NB4 (cell line): ENCODE measurements at regions not wholly inside any gene's neighbourhood (a gene's known extent, or its start where the extent isn't known, plus 50 kb on each side); places are given as distances from the start of the nearest gene placed in this dataset.

Source experiments
- CTCF ChIP-seq: IDR thresholded peaks from one replicate; pipeline ENCODE4 v1.5.1; 2012; ENCODE audit warnings: low read depth, low read length
- MAX ChIP-seq: IDR thresholded peaks from 2 replicates; pipeline ENCODE4 v1.6.1; 2011; ENCODE audit warnings: low read depth, low read length
- MYC ChIP-seq: IDR thresholded peaks from 2 replicates; pipeline ENCODE4 v1.6.1; 2011; ENCODE audit warnings: low read depth, low read length
- POLR2A ChIP-seq: IDR thresholded peaks from 2 replicates; pipeline ENCODE4 v1.6.1; 2011; ENCODE audit warnings: mild to moderate bottlenecking; ENCODE audit not compliant: insufficient read length; ENCODE audit errors: extremely low read depth

GRCh38 chr14:89056394-89056793, 231.9 kb downstream of the TTC8 start:
- TF ChIP-seq POLR2A (no peak), CTCF (no peak), MYC (no peak), MAX (no peak)
